ENCODE measurements at regions not wholly inside any gene's neighbourhood (a gene's known extent, or its start where the extent isn't known, plus 50 kb on each side); places are given as distances from the start of the nearest gene placed in this dataset.

DNA sequence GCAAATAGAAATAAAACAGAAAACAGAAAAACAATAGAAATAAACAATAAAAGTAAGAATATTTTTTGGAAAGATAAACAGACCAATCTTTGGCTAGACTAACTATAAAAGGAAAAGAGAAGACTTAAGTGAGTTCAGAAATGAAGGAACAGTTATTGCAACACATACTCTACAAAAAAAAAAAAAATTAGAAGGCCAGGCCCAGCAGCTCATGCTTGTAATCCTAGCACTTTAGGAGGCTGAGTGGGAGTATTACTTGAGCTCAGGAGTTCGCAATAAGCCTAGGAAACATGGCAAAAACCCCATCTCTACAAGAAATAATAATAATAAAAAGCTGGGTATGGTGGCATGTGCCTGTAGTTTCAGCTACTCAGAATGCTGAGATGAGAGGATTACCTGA is 336.7 kb downstream of the DTHD1 start:
- no peak for DNase-seq
- Histone ChIP-seq H3K4me1 (no peaks in the 10 kb centered on the region), H3K36me3 (no peaks in the 10 kb centered on the region), H3K4me3 (no peak overlapping the region), H3K9me3 (no peaks in the 10 kb centered on the region), H3K27ac (no peak overlapping the region), H3K27me3 (no peaks in the 10 kb centered on the region)
- TF ChIP-seq CTCF (IDR thresholded peaks at IDR 0.05) (no peak), POLR2A (IDR thresholded peaks at IDR 0.05) (no peak)

DNA sequence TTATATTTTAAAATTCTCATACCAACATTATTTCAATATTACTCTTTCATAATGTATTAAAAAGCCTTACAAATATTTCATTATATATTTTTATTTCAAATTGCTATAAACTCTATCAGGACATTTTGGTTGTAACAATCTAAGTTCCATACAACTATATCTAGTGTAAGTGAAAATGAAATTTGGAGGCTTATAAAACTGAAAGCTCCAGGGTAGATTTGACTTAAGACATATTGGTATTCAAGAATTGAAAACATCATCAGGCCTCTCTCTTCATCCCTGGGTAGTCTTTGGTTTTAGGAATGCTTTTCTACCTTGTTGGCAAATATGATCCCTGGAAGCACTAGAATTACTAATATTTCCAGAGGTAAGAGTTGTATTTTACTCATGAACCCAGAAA is 342.6 kb downstream of the DTHD1 start:
- no peaks in the 10 kb centered on the region for H3K9me3 ChIP-seq
- no peaks in the 10 kb centered on the region for H3K36me3 ChIP-seq
- no peak overlapping the region for H3K4me3 ChIP-seq
- TF ChIP-seq POLR2A (IDR thresholded peaks at IDR 0.05) (no peak), CTCF (IDR thresholded peaks at IDR 0.05) (no peak)
- no peaks in the 10 kb centered on the region for H3K27me3 ChIP-seq
- H3K4me1 ChIP-seq: no peaks in the 10 kb centered on the region
- DNase-seq: no peak
- no peak overlapping the region for H3K27ac ChIP-seq

DNA sequence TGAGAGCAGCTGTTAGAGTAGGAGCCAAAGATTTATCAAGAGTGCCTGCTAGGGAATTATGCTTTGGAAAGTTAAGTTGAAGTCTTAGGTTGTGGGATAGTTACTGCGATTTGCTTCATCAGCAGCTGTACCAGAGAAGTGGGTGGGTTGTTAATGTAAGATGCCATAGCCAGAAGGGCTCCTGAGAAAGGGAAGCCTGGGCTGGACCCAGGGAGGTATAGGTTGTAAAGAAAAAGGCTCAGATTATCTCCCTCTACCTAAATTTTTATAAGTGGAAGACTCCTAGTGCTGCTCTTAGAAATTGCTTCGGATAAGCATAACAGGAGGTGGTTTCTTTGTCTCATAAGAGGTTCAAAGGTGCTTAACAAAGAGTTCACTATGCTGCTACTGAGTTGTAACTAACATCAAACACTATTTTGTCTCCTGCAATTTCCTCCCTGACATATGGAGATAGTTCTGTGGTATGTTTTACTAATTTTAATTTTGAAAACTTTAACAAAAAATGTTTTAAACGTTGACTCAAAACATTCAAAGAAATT is 356.9 kb downstream of the DTHD1 start:
- Histone ChIP-seq H3K36me3 (no peaks in the 10 kb centered on the region), H3K4me1 (no peaks in the 10 kb centered on the region), H3K27me3 (no peaks in the 10 kb centered on the region), H3K27ac (no peak overlapping the region), H3K9me3 (no peaks in the 10 kb centered on the region), H3K4me3 (no peak overlapping the region)
- DNase-seq: no peak
- no peak for TF ChIP-seq POLR2A (IDR thresholded peaks at IDR 0.05)
- no peak for TF ChIP-seq CTCF (IDR thresholded peaks at IDR 0.05)

DNA sequence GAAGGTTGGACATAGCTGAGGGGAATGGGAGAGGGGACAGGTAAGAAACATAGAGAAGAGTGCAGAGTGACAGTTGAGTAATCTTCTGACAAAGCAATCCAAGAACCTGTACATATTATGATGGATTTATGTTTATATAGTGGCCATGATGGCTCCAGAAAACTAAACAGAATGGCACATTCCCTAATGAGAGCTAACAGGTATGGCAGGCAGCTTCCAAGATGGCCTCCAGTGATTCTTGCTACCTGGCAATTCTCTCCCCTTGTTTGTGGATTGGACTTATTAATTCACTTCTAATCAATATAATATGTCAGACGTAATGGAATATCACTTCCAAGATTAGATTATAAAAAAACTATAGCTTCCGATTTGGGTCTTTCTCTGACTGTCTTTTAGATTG is 359.5 kb downstream of the DTHD1 start:
- H3K9me3 ChIP-seq: no peaks in the 10 kb centered on the region
- no peak overlapping the region for H3K27ac ChIP-seq

GRCh38 chr4:36651253-36651652 is 369.8 kb downstream of the DTHD1 start:
- no peak for TF ChIP-seq POLR2A (IDR thresholded peaks at IDR 0.05)
- no peak for TF ChIP-seq CTCF (IDR thresholded peaks at IDR 0.05)
- Histone ChIP-seq H3K9me3 (no peaks in the 10 kb centered on the region), H3K27ac (no peak overlapping the region), H3K36me3 (no peaks in the 10 kb centered on the region), H3K27me3 (no peaks in the 10 kb centered on the region), H3K4me1 (no peaks in the 10 kb centered on the region), H3K4me3 (no peak overlapping the region)
- DNase-seq: no peak

More for the DNA sequence above, 359.5 kb downstream of the DTHD1 start:
- H3K27me3 ChIP-seq: no peaks in the 10 kb centered on the region
- no peaks in the 10 kb centered on the region for H3K4me1 ChIP-seq
- no peak for TF ChIP-seq POLR2A (IDR thresholded peaks at IDR 0.05)
- no peak for TF ChIP-seq CTCF (IDR thresholded peaks at IDR 0.05)
- H3K36me3 ChIP-seq: no peaks in the 10 kb centered on the region
- no peak overlapping the region for H3K4me3 ChIP-seq
- no peak for DNase-seq

DNA sequence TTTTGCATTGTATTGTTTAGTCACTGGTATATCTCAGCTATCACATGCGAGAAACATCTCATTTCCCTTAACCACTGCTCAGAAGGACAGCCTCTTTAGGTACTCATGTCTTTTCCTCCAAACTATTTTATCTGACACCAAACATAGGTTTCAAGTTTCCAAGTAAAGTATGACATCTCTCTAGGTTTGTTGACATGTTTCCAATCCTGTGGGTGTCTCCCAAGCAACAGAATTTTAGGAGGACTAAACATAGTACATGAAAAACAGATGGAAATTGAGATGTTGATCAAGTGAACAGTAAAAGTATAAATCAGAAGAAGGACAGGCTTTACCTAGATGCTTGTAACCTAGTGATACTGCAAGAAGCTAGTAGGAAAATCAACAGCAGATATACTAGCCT is 371.4 kb downstream of the DTHD1 start:
- H3K27ac ChIP-seq: no peak overlapping the region
- H3K4me1 ChIP-seq: no peaks in the 10 kb centered on the region
- no peak overlapping the region for H3K4me3 ChIP-seq
- H3K36me3 ChIP-seq: no peaks in the 10 kb centered on the region
- no peak for DNase-seq
- no peaks in the 10 kb centered on the region for H3K9me3 ChIP-seq
- H3K27me3 ChIP-seq: no peaks in the 10 kb centered on the region
- TF ChIP-seq POLR2A (IDR thresholded peaks at IDR 0.05) (no peak), CTCF (IDR thresholded peaks at IDR 0.05) (no peak)
